ENCODE measurements at regions not wholly inside any gene's neighbourhood (a gene's known extent, or its start where the extent isn't known, plus 50 kb on each side); places are given as distances from the start of the nearest gene placed in this dataset.
A peak's percentile ranks its signal among the peaks of the same experiment; 100 is the strongest.
"Not testable (repeated sequence)": the region's sequence is repeated elsewhere in the genome, so short reads cannot be mapped to it uniquely, and the experiment has no call there.

GRCh38 chr5:36739751-36740221 is 133.4 kb downstream of the SLC1A3 start:
- no peaks in the 10 kb centered on the region for H3K9me3 ChIP-seq (ENCODE audit: control extremely low read depth in 1 of 5, control insufficient read depth in 4 of 5, insufficient read depth in 2 of 5, low read depth in 1 of 5, low read length in 4 of 5)
- H3K27ac ChIP-seq (ENCODE audit: insufficient read depth in 1 of 2, low read depth in 1 of 2, low read length in 2 of 2, poor library complexity in 1 of 2, severe bottlenecking in 2 of 2) = no peak overlapping the region
- CTCF ChIA-PET = interaction anchor here (0.6 to 7.7 kb wide), 33 partner anchors 9 to 1702 kb away, joined by 3 to 56 read pairs (median 4); partner anchors contain the start of gene NIPBL
- DNase-seq = peak; percentile 89 to 94 (median 92)
- POLR2A ChIA-PET = interaction anchor here (1.0 to 1.1 kb wide), 2 partner anchors 16 to 137 kb away, joined by 3 read pairs; partner anchors contain the start of gene NIPBL
- no peaks in the 10 kb centered on the region for H3K27me3 ChIP-seq (replicated peaks in 2 of 5; ENCODE audit: control insufficient read depth in 4 of 5, insufficient read depth in 5 of 5, low read length in 4 of 5)
- peaks cover 0 to 20% (median 5%) of the 10 kb centered on the region in 4 experiments for H3K4me1 ChIP-seq (ENCODE audit: control extremely low read depth in 1 of 4, control insufficient read depth in 4 of 4, insufficient read depth in 4 of 4, low read length in 3 of 4)
- no peaks in the 10 kb centered on the region for H3K36me3 ChIP-seq (ENCODE audit: control insufficient read depth in 4 of 4, insufficient read depth in 4 of 4, low read length in 3 of 4)
- H3K4me3 ChIP-seq (ENCODE audit: control insufficient read depth in 1 of 7, extremely low read depth in 1 of 7, insufficient read depth in 4 of 7, low read depth in 2 of 7, low read length in 6 of 7) = peak overlapping the region in 1 of 7 experiments; percentile 49
- WGBS (ENCODE audit: insufficient coverage) = 18% methylated on average over 4 of the region's 5 CpGs

- Histone ChIP-seq H3K36me3 (ENCODE audit: control insufficient read depth in 4 of 4, insufficient read depth in 4 of 4, low read length in 3 of 4) (no peaks in the 10 kb centered on the region), H3K9me3 (ENCODE audit: control extremely low read depth in 1 of 5, control insufficient read depth in 4 of 5, insufficient read depth in 2 of 5, low read depth in 1 of 5, low read length in 4 of 5) (no peaks in the 10 kb centered on the region), H3K4me3 (ENCODE audit: control insufficient read depth in 1 of 7, extremely low read depth in 1 of 7, insufficient read depth in 4 of 7, low read depth in 2 of 7, low read length in 6 of 7) (no peak overlapping the region), H3K27ac (ENCODE audit: insufficient read depth in 1 of 2, low read depth in 1 of 2, low read length in 2 of 2, poor library complexity in 1 of 2, severe bottlenecking in 2 of 2) (no peak overlapping the region), H3K27me3 (replicated peaks in 2 of 5; ENCODE audit: control insufficient read depth in 4 of 5, insufficient read depth in 5 of 5, low read length in 4 of 5) (no peaks in the 10 kb centered on the region), H3K4me1 (ENCODE audit: control extremely low read depth in 1 of 4, control insufficient read depth in 4 of 4, insufficient read depth in 4 of 4, low read length in 3 of 4) (peaks cover 3 to 26% (median 9%) of the 10 kb centered on the region in 4 experiments)
- peak in 1 of 3 donors; percentile 36 for DNase-seq
- 96% methylated on average over 5 of the region's 8 CpGs for WGBS (ENCODE audit: insufficient coverage)
- ChIA-PET CTCF (interaction anchor here (0.6 to 7.7 kb wide), 30 partner anchors 8 to 1701 kb away, joined by 3 to 56 read pairs (median 4); partner anchors contain the start of gene NIPBL), POLR2A (interaction anchor here (1.0 to 1.1 kb wide), 2 partner anchors 16 to 136 kb away, joined by 3 read pairs; partner anchors contain the start of gene NIPBL)
Observed at GRCh38 chr5:36740259-36740898, 134.0 kb downstream of the SLC1A3 start.

DNA sequence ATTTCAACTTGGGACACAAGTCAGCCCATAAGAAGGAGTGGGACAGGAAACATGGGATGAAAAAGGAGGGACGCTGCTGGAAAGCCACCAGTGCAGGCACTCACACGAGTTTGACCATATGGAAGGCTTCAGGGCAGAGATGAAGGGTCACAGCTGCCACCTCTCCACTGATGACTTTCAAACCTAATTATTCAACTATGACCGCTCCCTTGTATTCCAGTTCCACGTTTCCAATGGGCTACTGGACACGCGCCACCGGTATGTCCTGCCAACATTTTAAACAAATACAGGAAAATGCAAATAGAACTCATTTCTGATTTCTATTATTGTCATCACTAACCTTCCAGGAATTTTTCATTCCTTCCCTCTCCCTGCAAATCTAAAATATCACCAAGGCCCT is 134.7 kb downstream of the SLC1A3 start:
- H3K9me3 ChIP-seq (ENCODE audit: control extremely low read depth in 1 of 5, control insufficient read depth in 4 of 5, insufficient read depth in 2 of 5, low read depth in 1 of 5, low read length in 4 of 5) = no peaks in the 10 kb centered on the region
- ChIA-PET POLR2A (no interaction called here), CTCF (interaction anchor here (1.9 to 7.7 kb wide), 2 partner anchors 128 to 256 kb away, joined by 7 to 56 read pairs; no protein-coding TSS in a partner anchor)
- H3K36me3 ChIP-seq (ENCODE audit: control insufficient read depth in 4 of 4, insufficient read depth in 4 of 4, low read length in 3 of 4) = no peaks in the 10 kb centered on the region
- no peak for DNase-seq
- no peak overlapping the region for H3K4me3 ChIP-seq (ENCODE audit: control insufficient read depth in 1 of 7, extremely low read depth in 1 of 7, insufficient read depth in 4 of 7, low read depth in 2 of 7, low read length in 6 of 7)
- peaks cover 5 to 29% (median 10%) of the 10 kb centered on the region in 4 experiments for H3K4me1 ChIP-seq (ENCODE audit: control extremely low read depth in 1 of 4, control insufficient read depth in 4 of 4, insufficient read depth in 4 of 4, low read length in 3 of 4)
- 98% methylated on average over 7 of the region's 7 CpGs for WGBS (ENCODE audit: insufficient coverage)
- no peaks in the 10 kb centered on the region for H3K27me3 ChIP-seq (replicated peaks in 2 of 5; ENCODE audit: control insufficient read depth in 4 of 5, insufficient read depth in 5 of 5, low read length in 4 of 5)
- H3K27ac ChIP-seq (ENCODE audit: insufficient read depth in 1 of 2, low read depth in 1 of 2, low read length in 2 of 2, poor library complexity in 1 of 2, severe bottlenecking in 2 of 2) = no peak overlapping the region

DNA sequence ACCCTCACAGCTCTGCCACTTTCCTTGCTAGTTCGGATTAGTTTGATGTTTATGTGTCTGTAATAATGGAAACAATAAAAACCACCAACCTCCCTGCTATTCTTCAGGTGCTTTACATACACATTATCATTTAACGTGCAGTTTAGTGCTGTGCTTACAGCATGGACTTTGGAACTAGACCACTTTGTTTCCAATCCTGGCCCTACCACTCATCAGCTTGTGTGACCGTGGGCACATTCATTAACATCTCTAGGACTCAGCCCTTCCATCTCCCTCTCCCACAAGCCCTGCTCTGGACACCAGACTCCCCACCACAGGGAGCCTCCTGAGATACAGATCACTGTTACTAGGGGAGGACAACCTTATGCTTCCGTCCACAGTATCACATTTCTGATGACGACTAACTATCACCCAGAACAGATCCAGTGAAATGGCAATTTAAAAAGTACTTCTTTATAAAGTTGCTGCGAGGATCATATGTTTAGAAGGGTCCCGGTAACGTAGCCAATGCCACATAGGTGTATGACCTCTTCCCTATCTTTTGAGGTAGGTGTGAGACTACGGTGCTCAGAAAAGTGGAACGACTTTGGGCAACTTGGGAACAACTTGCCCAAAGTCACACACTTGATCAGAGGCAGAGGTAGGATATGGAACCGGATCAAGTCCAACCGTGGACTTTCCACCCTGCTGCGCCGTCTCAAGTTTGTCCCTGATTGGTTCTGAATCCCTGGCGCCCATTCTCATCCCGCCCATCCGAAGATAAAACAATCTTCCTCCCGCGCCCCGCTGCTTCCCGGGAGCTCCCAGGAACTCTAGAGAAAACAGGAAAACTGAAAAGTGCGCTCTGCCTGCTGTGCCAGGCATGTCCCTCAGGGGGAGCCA is 132.4 kb upstream of the NIPBL start:
- peak in 2 of 3 donors; percentile 15 to 36 for DNase-seq
- WGBS (ENCODE audit: insufficient coverage) = 22% methylated on average over 20 of the region's 22 CpGs
- CTCF ChIA-PET = interaction anchor here (0.6 to 3.5 kb wide), 18 partner anchors 9 to 574 kb away, joined by 3 to 37 read pairs (median 4); partner anchors contain the start of gene NIPBL
- Histone ChIP-seq H3K27ac (ENCODE audit: insufficient read depth in 1 of 2, low read depth in 1 of 2, low read length in 2 of 2, poor library complexity in 1 of 2, severe bottlenecking in 2 of 2) (peak overlapping the region in 1 of 2 experiments; percentile 25), H3K9me3 (ENCODE audit: control extremely low read depth in 1 of 5, control insufficient read depth in 4 of 5, insufficient read depth in 2 of 5, low read depth in 1 of 5, low read length in 4 of 5) (no peaks in the 10 kb centered on the region), H3K27me3 (replicated peaks in 2 of 5; ENCODE audit: control insufficient read depth in 4 of 5, insufficient read depth in 5 of 5, low read length in 4 of 5) (no peaks in the 10 kb centered on the region), H3K36me3 (ENCODE audit: control insufficient read depth in 4 of 4, insufficient read depth in 4 of 4, low read length in 3 of 4) (no peaks in the 10 kb centered on the region), H3K4me3 (ENCODE audit: control insufficient read depth in 1 of 7, extremely low read depth in 1 of 7, insufficient read depth in 4 of 7, low read depth in 2 of 7, low read length in 6 of 7) (peak overlapping the region; percentile 60 to 94 (median 86)), H3K4me1 (ENCODE audit: control extremely low read depth in 1 of 4, control insufficient read depth in 4 of 4, insufficient read depth in 4 of 4, low read length in 3 of 4) (peaks cover 5 to 27% (median 10%) of the 10 kb centered on the region in 4 experiments)
- POLR2A ChIA-PET = interaction anchor here (1.2 kb wide), 1 partner anchor 132 kb away, joined by 3 read pairs; no protein-coding TSS in a partner anchor

- Histone ChIP-seq H3K27ac (ENCODE audit: insufficient read depth in 1 of 2, low read depth in 1 of 2, low read length in 2 of 2, poor library complexity in 1 of 2, severe bottlenecking in 2 of 2) (peak overlapping the region in 1 of 2 experiments; percentile 25), H3K4me3 (ENCODE audit: control insufficient read depth in 1 of 7, extremely low read depth in 1 of 7, insufficient read depth in 4 of 7, low read depth in 2 of 7, low read length in 6 of 7) (peak overlapping the region; percentile 60 to 94 (median 86)), H3K36me3 (ENCODE audit: control insufficient read depth in 4 of 4, insufficient read depth in 4 of 4, low read length in 3 of 4) (no peaks in the 10 kb centered on the region), H3K4me1 (ENCODE audit: control extremely low read depth in 1 of 4, control insufficient read depth in 4 of 4, insufficient read depth in 4 of 4, low read length in 3 of 4) (peaks cover 3 to 19% (median 10%) of the 10 kb centered on the region in 4 experiments), H3K27me3 (replicated peaks in 2 of 5; ENCODE audit: control insufficient read depth in 4 of 5, insufficient read depth in 5 of 5, low read length in 4 of 5) (no peaks in the 10 kb centered on the region), H3K9me3 (ENCODE audit: control extremely low read depth in 1 of 5, control insufficient read depth in 4 of 5, insufficient read depth in 2 of 5, low read depth in 1 of 5, low read length in 4 of 5) (no peaks in the 10 kb centered on the region)
- 0% methylated on average over 38 of the region's 50 CpGs for whole genome bisulfite sequencing (ENCODE audit: insufficient coverage)
- DNase-seq = peak; percentile 56 to 81 (median 72)
- POLR2A ChIA-PET = interaction anchor here (1.2 kb wide), 1 partner anchor 131 kb away, joined by 3 read pairs; no protein-coding TSS in a partner anchor
- CTCF ChIA-PET = interaction anchor here (1.3 to 3.5 kb wide), 9 partner anchors 13 to 262 kb away, joined by 3 to 37 read pairs (median 6); no protein-coding TSS in a partner anchor
Observed at GRCh38 chr5:36744773-36745589, 131.6 kb upstream of the NIPBL start.

DNA sequence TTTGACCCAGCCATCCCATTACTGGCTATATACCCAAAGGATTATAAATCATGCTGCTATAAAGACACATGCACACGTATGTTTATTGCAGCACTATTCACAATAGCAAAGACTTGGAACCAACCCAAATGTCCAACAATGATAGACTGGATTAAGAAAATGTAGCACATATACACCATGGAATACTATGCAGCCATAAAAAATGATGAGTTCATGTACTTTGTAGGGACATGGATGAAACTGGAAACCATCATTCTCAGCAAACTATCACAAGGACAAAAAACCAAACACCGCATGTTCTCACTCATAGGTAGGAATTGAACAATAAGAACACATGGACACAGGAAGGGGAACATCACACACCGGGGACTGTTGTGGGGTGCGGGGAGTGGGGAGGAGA is 128.8 kb upstream of the NIPBL start:
- CTCF ChIA-PET; H3K9me3 ChIP-seq (ENCODE audit: control extremely low read depth in 1 of 5, control insufficient read depth in 4 of 5, insufficient read depth in 2 of 5, low read depth in 1 of 5, low read length in 4 of 5); H3K27ac ChIP-seq (ENCODE audit: insufficient read depth in 1 of 2, low read depth in 1 of 2, low read length in 2 of 2, poor library complexity in 1 of 2, severe bottlenecking in 2 of 2); H3K27me3 ChIP-seq (replicated peaks in 2 of 5; ENCODE audit: control insufficient read depth in 4 of 5, insufficient read depth in 5 of 5, low read length in 4 of 5); H3K4me3 ChIP-seq (ENCODE audit: control insufficient read depth in 1 of 7, extremely low read depth in 1 of 7, insufficient read depth in 4 of 7, low read depth in 2 of 7, low read length in 6 of 7); POLR2A ChIA-PET; H3K36me3 ChIP-seq (ENCODE audit: control insufficient read depth in 4 of 4, insufficient read depth in 4 of 4, low read length in 3 of 4); DNase-seq: not testable (repeated sequence)
- peaks cover 3 to 18% (median 10%) of the 10 kb centered on the region in 4 experiments for H3K4me1 ChIP-seq (ENCODE audit: control extremely low read depth in 1 of 4, control insufficient read depth in 4 of 4, insufficient read depth in 4 of 4, low read length in 3 of 4)
- WGBS (ENCODE audit: insufficient coverage) = 100% methylated on average over 2 of the region's 4 CpGs

Data from common myeloid progenitor, CD34-positive (primary cell).